Tibial nerve (tissue), 4 donors: ENCODE measurements at regions not wholly inside any gene's neighbourhood (a gene's known extent, or its start where the extent isn't known, plus 50 kb on each side); places are given as distances from the start of the nearest gene placed in this dataset.

Source experiments
- DNase-seq, 2 donors: peaks; one replicate each; pipeline ENCODE4 v3.0.0-alpha.2; 2019; ENCODE audit warnings: low spot score in 2 of 2
- H3K27ac ChIP-seq, 4 donors: fragments of 200-600 bp; sonication (generic) in 3 of 4; one replicate each; pipeline ENCODE4 v1.5.1; 2017 to 2019; ENCODE audit warnings: mild to moderate bottlenecking in 1 of 4
- H3K27me3 ChIP-seq, 2 donors: fragments of 200-600 bp; sonication (generic) in 1 of 2; one replicate each; pipeline versions ENCODE4 v1.5.1 to v1.6.0; 2017 to 2019
- H3K36me3 ChIP-seq, 3 donors: fragments of 200-600 bp; sonication (generic); one replicate each; pipeline ENCODE4 v1.5.1; 2018 to 2019
- H3K4me1 ChIP-seq, 4 donors: fragments of 200-600 bp; sonication (generic) in 3 of 4; one replicate each; pipeline ENCODE4 v1.5.1; 2017 to 2019
- H3K4me3 ChIP-seq, 4 donors: fragments of 200-600 bp; sonication (generic) in 3 of 4; one replicate each; pipeline ENCODE4 v1.5.1; 2017 to 2019; ENCODE audit warnings: mild to moderate bottlenecking in 1 of 4, moderate library complexity in 1 of 4
- H3K9me3 ChIP-seq, 4 donors: fragments of 200-600 bp; sonication (generic) in 3 of 4; one replicate each; pipeline ENCODE4 v1.5.1; 2017 to 2019
- CTCF ChIP-seq, 5 experiments: fragments of 200-600 bp in 3 of 5; fragments of 450-650 bp in 2 of 5; sonication (generic) in 3 of 5; IDR thresholded peaks; one replicate each; pipeline ENCODE4 v1.5.1; 2016 to 2019; ENCODE audit warnings: antibody characterized with exemption in 5 of 5, mild to moderate bottlenecking in 3 of 5, moderate library complexity in 2 of 5
- EP300 ChIP-seq, 2 donors: sonication (generic); formaldehyde crosslinking; IDR thresholded peaks; one replicate each; pipeline ENCODE4 v1.6.1; 2017; ENCODE audit warnings: antibody characterized with exemption in 2 of 2, mild to moderate bottlenecking in 1 of 2
- POLR2A ChIP-seq, 2 donors: fragments of 450-650 bp; IDR thresholded peaks; one replicate each; pipeline ENCODE4 v1.6.1; 2017; ENCODE audit warnings: antibody characterized with exemption in 2 of 2, mild to moderate bottlenecking in 2 of 2, moderate library complexity in 2 of 2
- WGBS, 2 donors: methylation state at CpG; one replicate each; pipeline ENCODE4 v1.1.5; 2018; 5-methylcytosine and 5-hydroxymethylcytosine counted together

DNA sequence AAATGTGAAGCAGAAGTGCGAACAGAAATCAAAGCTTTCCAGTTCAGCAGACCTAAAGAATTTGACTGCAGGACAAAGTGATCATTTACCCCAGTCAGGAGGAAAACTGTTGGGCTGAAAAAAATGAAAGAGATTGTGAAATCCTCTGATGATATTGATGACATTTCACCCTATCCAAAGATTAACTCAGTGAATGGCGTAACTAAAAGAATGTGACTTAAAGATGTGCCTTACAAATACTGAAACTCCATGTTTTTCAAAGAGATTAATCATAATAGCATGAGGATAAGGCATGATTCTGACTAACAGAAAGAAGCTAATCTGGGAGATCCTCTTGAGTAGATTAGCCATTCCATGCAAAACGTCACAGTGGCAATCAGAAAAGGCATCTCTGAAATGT lies 225.6 kb downstream of the DUSP6 start:
- Histone ChIP-seq H3K36me3 (no peaks in the 10 kb centered on the region), H3K27ac (no peak overlapping the region), H3K4me3 (no peak overlapping the region), H3K9me3 (no peaks in the 10 kb centered on the region), H3K4me1 (no peaks in the 10 kb centered on the region), H3K27me3 (no peaks in the 10 kb centered on the region)
- 42 to 58% methylated on average over 3 of the region's 3 CpGs for WGBS, 2 donors
- DNase-seq = no peak
- TF ChIP-seq CTCF (IDR thresholded peaks at IDR 0.05) (no peak), POLR2A (IDR thresholded peaks at IDR 0.05) (no peak), EP300 (IDR thresholded peaks at IDR 0.05) (no peak)

- no peaks in the 10 kb centered on the region for H3K36me3 ChIP-seq
- DNase-seq = no peak
- WGBS, 2 donors = 92 to 94% methylated on average over 1 of the region's 1 CpG
- H3K4me3 ChIP-seq = no peak overlapping the region
- TF ChIP-seq CTCF (IDR thresholded peaks at IDR 0.05) = no peak
- no peak for TF ChIP-seq EP300 (IDR thresholded peaks at IDR 0.05)
- TF ChIP-seq POLR2A (IDR thresholded peaks at IDR 0.05) = no peak
- no peak overlapping the region for H3K27ac ChIP-seq
- no peaks in the 10 kb centered on the region for H3K9me3 ChIP-seq
- no peaks in the 10 kb centered on the region for H3K4me1 ChIP-seq
- no peaks in the 10 kb centered on the region for H3K27me3 ChIP-seq
Measured at GRCh38 chr12:89122852-89123251, 229.4 kb downstream of the DUSP6 start.

DNA sequence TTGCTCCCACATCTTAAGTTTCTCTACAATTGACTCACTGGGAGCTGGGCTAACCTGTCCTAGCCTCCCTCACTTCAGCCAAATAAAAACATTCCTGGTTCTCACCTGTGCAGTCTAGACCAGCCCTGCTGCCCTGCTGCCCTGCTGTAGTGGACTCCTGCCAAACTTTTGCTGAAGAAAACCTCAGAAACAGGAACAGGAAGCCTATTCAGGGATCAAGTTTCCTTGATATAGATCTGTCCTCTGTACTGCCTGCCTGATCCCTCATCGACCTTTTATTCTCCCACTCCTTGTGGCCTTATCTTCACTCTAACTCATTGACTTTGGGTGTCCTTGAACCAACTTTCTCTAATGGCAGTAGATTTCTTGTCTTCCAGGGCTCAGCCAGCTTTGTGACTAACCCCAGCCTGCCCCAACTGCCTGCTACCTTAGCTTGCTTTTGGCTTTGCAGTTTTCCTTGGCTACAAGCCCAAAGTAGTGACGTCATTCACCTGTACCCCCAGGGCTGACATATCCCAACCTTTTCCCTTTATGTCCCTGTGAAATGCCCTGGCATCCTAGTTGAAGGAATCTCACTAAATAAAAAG lies 234.8 kb downstream of the DUSP6 start:
- TF ChIP-seq POLR2A (IDR thresholded peaks at IDR 0.05) = no peak
- no peak for TF ChIP-seq EP300 (IDR thresholded peaks at IDR 0.05)
- TF ChIP-seq CTCF (IDR thresholded peaks at IDR 0.05) = no peak
- WGBS, 2 donors = 17 to 25% methylated on average over 2 of the region's 2 CpGs
- DNase-seq = no peak
- H3K4me1 ChIP-seq = no peaks in the 10 kb centered on the region
- no peaks in the 10 kb centered on the region for H3K9me3 ChIP-seq
- H3K27me3 ChIP-seq = no peaks in the 10 kb centered on the region
- H3K4me3 ChIP-seq = no peak overlapping the region
- no peak overlapping the region for H3K27ac ChIP-seq
- H3K36me3 ChIP-seq = no peaks in the 10 kb centered on the region

GRCh38 chr12:89111964-89112363 lies 240.3 kb downstream of the DUSP6 start:
- Histone ChIP-seq H3K27ac (no peak overlapping the region), H3K27me3 (no peaks in the 10 kb centered on the region), H3K9me3 (no peaks in the 10 kb centered on the region), H3K4me3 (no peak overlapping the region), H3K4me1 (no peaks in the 10 kb centered on the region), H3K36me3 (no peaks in the 10 kb centered on the region)
- TF ChIP-seq CTCF (IDR thresholded peaks at IDR 0.05) (no peak), POLR2A (IDR thresholded peaks at IDR 0.05) (no peak), EP300 (IDR thresholded peaks at IDR 0.05) (no peak)
- WGBS, 2 donors = 93 to 94% methylated on average over 2 of the region's 2 CpGs
- no peak for DNase-seq

DNA sequence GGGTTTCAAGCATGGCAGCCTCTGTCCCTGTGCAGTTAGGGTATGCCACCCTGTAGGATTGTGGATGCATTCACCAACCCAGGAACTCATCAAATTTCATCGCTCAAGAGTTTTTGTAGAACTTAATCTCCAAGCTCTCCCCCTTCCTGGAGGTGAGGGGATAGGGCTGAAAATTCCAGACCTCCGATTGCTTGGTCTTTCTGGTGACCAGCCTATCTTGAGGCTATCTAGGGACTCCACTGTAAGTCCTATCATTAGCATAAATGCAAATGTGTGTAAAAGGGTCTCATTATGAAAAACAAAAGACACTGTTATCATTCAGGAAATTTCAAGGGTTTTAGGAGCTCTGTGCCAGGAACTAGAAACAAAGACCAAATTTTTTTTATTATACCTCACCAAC lies 244.0 kb downstream of the DUSP6 start:
- Histone ChIP-seq H3K4me3 (no peak overlapping the region), H3K36me3 (no peaks in the 10 kb centered on the region), H3K9me3 (no peaks in the 10 kb centered on the region), H3K4me1 (no peaks in the 10 kb centered on the region), H3K27ac (no peak overlapping the region), H3K27me3 (no peaks in the 10 kb centered on the region)
- TF ChIP-seq EP300 (IDR thresholded peaks at IDR 0.05) (no peak), POLR2A (IDR thresholded peaks at IDR 0.05) (no peak), CTCF (IDR thresholded peaks at IDR 0.05) (no peak)
- 94 to 97% methylated on average over 2 of the region's 2 CpGs for WGBS, 2 donors
- no peak for DNase-seq
